Posterior cingulate gyrus (tissue), 11 donors: ENCODE measurements at regions not wholly inside any gene's neighbourhood (a gene's known extent, or its start where the extent isn't known, plus 50 kb on each side); places are given as distances from the start of the nearest gene placed in this dataset.
"Not testable (repeated sequence)": the region's sequence is repeated elsewhere in the genome, so short reads cannot be mapped to it uniquely, and the experiment has no call there.

Experiments used
- DNase-seq, 10 donors: peaks; one replicate each; pipeline versions ENCODE4 v3.0.0 to v3.0.0-alpha.2; 2020 to 2021; ENCODE audit warnings: mixed read lengths in 3 of 10
- intact Hi-C: fragments of 100-400 bp; cut with DNase I; formaldehyde crosslinking; loops from one replicate; pipeline ENCODE4 v1.15.1; 2023

- no peak for DNase-seq
- intact Hi-C loops, result no loop called here
These were observed 55.5 kb upstream of the PIK3C3 start for GRCh38 chr18:41899535-41899934.

GRCh38 chr18:41893432-41893831 is 61.6 kb upstream of the PIK3C3 start:
- DNase-seq, result no peak
- intact Hi-C loops, result no loop called here

GRCh38 chr18:41887100-41887499 is 67.9 kb upstream of the PIK3C3 start:
- intact Hi-C loops, result no loop called here
- DNase-seq, result no peak

- DNase-seq, result no peak
These were observed 68.8 kb upstream of the PIK3C3 start for GRCh38 chr18:41886126-41886807.

GRCh38 chr18:41881285-41881684 is 73.7 kb upstream of the PIK3C3 start:
- intact Hi-C loops, result no loop called here
- DNase-seq, result no peak

More at GRCh38 chr18:41886126-41886807, 68.8 kb upstream of the PIK3C3 start:
- intact Hi-C loops, result no loop called here

- intact Hi-C loops, result no loop called here
- DNase-seq, result no peak
These were observed 75.8 kb upstream of the PIK3C3 start for GRCh38 chr18:41879256-41879655.

GRCh38 chr18:41875094-41875780 is 79.8 kb upstream of the PIK3C3 start:
- intact Hi-C loops, result no loop called here
- DNase-seq, result no peak

GRCh38 chr18:41873730-41874129 is 81.3 kb upstream of the PIK3C3 start:
- no peak for DNase-seq
- intact Hi-C loops, result no loop called here

GRCh38 chr18:41872206-41872605 is 82.8 kb upstream of the PIK3C3 start:
- no peak for DNase-seq
- intact Hi-C loops, result no loop called here

GRCh38 chr18:41871229-41872000 is 83.6 kb upstream of the PIK3C3 start:
- DNase-seq, result no peak
- intact Hi-C loops, result no loop called here

GRCh38 chr18:41870817-41871216 is 84.2 kb upstream of the PIK3C3 start:
- intact Hi-C loops, result no loop called here
- no peak for DNase-seq

- no peak for DNase-seq
- intact Hi-C loops, result no loop called here
These were observed 84.8 kb upstream of the PIK3C3 start for GRCh38 chr18:41870191-41870590.

GRCh38 chr18:41865796-41866195 is 89.2 kb upstream of the PIK3C3 start:
- peak in 2 of 10 donors; percentile 72 to 74 for DNase-seq
- intact Hi-C loops, result not testable (repeated sequence)

GRCh38 chr18:41864216-41864615 is 90.8 kb upstream of the PIK3C3 start:
- intact Hi-C loops, result no loop called here
- DNase-seq, result no peak

- intact Hi-C loops, result no loop called here
- DNase-seq, result no peak
These were observed 92.1 kb upstream of the PIK3C3 start for GRCh38 chr18:41862921-41863320.

GRCh38 chr18:41860987-41861386 is 94.0 kb upstream of the PIK3C3 start:
- intact Hi-C loops, result no loop called here
- no peak for DNase-seq

- intact Hi-C loops, result no loop called here
- DNase-seq, result no peak
These were observed 96.1 kb upstream of the PIK3C3 start for GRCh38 chr18:41858761-41859555.

GRCh38 chr18:41853280-41853679 is 101.8 kb upstream of the PIK3C3 start:
- intact Hi-C loops, result no loop called here
- no peak for DNase-seq

GRCh38 chr18:41850781-41851180 is 104.3 kb upstream of the PIK3C3 start:
- intact Hi-C loops, result no loop called here
- DNase-seq, result no peak

- intact Hi-C loops, result no loop called here
- no peak for DNase-seq
These were observed 105.4 kb upstream of the PIK3C3 start for GRCh38 chr18:41849632-41850031.

- intact Hi-C loops, result no loop called here
- no peak for DNase-seq
These were observed 109.5 kb upstream of the PIK3C3 start for GRCh38 chr18:41845563-41845962.
